ENCODE measurements at regions not wholly inside any gene's neighbourhood (a gene's known extent, or its start where the extent isn't known, plus 50 kb on each side); places are given as distances from the start of the nearest gene placed in this dataset.

DNA sequence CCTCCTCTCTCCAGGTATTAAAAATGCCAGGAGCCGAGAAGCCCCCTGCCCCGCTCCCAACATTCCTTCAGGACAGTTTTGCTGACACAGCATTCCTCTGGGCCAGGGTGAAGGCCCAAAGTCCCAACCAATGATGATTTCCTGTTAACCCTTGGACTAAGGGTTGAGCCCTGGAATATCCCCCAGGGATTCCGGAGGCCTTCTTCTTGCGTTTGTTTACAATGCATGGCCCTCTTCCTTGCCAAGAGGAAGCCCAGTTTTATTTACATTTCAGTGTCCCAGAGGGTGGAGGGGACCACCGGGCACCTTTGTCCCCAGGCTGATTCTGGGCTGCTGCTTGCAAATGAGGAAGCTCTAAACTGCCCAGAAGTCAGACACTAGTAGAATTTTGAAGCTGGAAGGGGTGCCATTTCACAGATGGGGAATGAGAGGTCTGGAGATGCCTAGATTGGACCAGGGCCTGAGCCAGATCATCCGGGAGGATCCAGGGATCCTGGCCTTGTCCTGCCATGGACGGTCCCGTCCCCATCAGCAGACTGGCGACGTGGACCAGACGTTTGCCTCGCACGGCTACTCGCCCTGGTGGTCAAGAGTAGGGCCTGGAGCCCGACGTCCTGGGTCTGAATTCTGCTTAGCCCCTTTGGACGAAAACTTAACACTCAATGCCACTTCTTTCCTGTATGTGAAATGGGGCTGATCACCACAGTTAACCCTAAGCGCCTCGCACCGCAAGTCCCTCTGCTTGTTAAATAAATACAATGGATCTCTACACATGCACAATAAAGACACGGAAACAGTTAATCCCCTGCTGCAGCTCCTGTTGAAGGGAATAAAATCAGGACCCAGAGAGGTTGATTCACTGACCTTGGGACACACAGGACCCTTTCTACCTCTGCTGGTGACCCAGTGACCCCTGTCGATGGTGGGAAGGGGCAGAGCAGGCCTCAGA is 55.6 kb upstream of the CIBAR2 start (continued):
- TF ChIP-seq YEATS2 (CRISPR knock-in tag; IDR thresholded peaks at IDR 0.05; ENCODE audit: borderline replicate concordance) (0 out of 2 replicates have a peak, but pooled peaks have one; percentile 33), ZNF800 (CRISPR knock-in tag; IDR thresholded peaks at IDR 0.05) (0 out of 2 replicates have a peak, but pooled peaks have one; percentile 25), ZNF296 (CRISPR knock-in tag; conservative IDR thresholded peaks at IDR 0.05) (no peak), KLF11 (CRISPR knock-in tag; IDR thresholded peaks at IDR 0.05) (no peak), ZNF558 (CRISPR knock-in tag; IDR thresholded peaks at IDR 0.05; ENCODE audit: borderline replicate concordance) (0 out of 2 replicates have a peak, but pooled peaks have one; percentile 17), KMT2A (CRISPR knock-in tag; IDR thresholded peaks at IDR 0.05) (no peak; the same call in 1 of the 2 replicates), ZNF503 (CRISPR knock-in tag; IDR thresholded peaks at IDR 0.05) (peak; percentile 32; the same call in 1 of the 2 replicates), PHF8 (CRISPR knock-in tag; IDR thresholded peaks at IDR 0.05) (0 out of 2 replicates have a peak, but pooled peaks have one; percentile 2), STAT6 (CRISPR knock-in tag; IDR thresholded peaks at IDR 0.05; ENCODE audit: borderline replicate concordance) (no peak), SAP130 (CRISPR knock-in tag; IDR thresholded peaks at IDR 0.05; ENCODE audit: low read depth) (peak; percentile 79), SNAPC4 (CRISPR knock-in tag; IDR thresholded peaks at IDR 0.05) (no peak), PRPF4 (IDR thresholded peaks at IDR 0.05; ENCODE audit: low read depth, low read length, poor library complexity, severe bottlenecking) (no peak), MXD3 (CRISPR knock-in tag; IDR thresholded peaks at IDR 0.05) (no peak)
- TF ChIP-seq, protein P1, sequence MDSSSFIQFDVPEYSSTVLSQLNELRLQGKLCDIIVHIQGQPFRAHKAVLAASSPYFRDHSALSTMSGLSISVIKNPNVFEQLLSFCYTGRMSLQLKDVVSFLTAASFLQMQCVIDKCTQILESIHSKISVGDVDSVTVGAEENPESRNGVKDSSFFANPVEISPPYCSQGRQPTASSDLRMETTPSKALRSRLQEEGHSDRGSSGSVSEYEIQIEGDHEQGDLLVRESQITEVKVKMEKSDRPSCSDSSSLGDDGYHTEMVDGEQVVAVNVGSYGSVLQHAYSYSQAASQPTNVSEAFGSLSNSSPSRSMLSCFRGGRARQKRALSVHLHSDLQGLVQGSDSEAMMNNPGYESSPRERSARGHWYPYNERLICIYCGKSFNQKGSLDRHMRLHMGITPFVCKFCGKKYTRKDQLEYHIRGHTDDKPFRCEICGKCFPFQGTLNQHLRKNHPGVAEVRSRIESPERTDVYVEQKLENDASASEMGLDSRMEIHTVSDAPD (CRISPR knock-in tag; IDR thresholded peaks at IDR 0.05) = peak; percentile 42; the same call in 1 of the 2 replicates
